ENCODE measurements at regions not wholly inside any gene's neighbourhood (a gene's known extent, or its start where the extent isn't known, plus 50 kb on each side); places are given as distances from the start of the nearest gene placed in this dataset.

DNA sequence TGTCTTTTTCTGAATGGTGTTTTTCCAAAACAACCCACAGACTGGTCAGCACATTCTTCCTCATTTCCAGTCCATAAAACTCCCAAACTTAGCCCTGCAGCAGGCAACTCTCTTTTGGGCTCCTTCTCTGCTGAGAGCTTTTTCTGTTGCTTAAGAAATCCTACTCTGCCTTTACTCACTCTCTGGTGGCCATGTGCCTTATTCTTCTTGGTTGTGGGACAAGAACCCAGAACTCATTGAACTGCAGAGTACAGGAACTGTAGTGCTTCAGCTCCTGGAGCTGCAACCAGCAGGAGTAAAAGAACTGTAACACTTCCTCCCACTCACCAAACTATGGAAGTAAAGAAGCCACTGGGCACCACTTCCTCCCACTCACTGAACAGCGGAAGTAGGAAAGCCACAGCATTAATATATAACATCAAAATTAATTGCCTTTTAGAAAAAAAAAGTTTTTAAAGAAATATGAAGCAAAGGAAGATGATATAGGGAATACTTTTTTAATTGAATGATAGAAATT lies 864.1 kb upstream of the PCDH10 start:
- no peak overlapping the region for H3K4me3 ChIP-seq
- H3K27ac ChIP-seq = no peak overlapping the region
- no peaks in the 10 kb centered on the region for H3K9me3 ChIP-seq
- TF ChIP-seq, protein P1, sequence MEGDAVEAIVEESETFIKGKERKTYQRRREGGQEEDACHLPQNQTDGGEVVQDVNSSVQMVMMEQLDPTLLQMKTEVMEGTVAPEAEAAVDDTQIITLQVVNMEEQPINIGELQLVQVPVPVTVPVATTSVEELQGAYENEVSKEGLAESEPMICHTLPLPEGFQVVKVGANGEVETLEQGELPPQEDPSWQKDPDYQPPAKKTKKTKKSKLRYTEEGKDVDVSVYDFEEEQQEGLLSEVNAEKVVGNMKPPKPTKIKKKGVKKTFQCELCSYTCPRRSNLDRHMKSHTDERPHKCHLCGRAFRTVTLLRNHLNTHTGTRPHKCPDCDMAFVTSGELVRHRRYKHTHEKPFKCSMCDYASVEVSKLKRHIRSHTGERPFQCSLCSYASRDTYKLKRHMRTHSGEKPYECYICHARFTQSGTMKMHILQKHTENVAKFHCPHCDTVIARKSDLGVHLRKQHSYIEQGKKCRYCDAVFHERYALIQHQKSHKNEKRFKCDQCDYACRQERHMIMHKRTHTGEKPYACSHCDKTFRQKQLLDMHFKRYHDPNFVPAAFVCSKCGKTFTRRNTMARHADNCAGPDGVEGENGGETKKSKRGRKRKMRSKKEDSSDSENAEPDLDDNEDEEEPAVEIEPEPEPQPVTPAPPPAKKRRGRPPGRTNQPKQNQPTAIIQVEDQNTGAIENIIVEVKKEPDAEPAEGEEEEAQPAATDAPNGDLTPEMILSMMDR (IDR thresholded peaks at IDR 0.05) = no peak
- no peak for TF ChIP-seq POLR2A (IDR thresholded peaks at IDR 0.05)
- no peak for TF ChIP-seq POLR2AphosphoS5 (IDR thresholded peaks at IDR 0.05)
- intact Hi-C loops (cut with DNase I; ENCODE audit: low total_unique reads) = no loop called here
- no peaks in the 10 kb centered on the region for H3K4me1 ChIP-seq
- H3K36me3 ChIP-seq = no peaks in the 10 kb centered on the region
- no peaks in the 10 kb centered on the region for H3K27me3 ChIP-seq
- DNase-seq (ENCODE audit: low spot score in 2 of 2) = no peak

GRCh38 chr4:132297346-132297745 lies 851.7 kb upstream of the PCDH10 start:
- no peaks in the 10 kb centered on the region for H3K36me3 ChIP-seq
- no peaks in the 10 kb centered on the region for H3K27me3 ChIP-seq
- H3K27ac ChIP-seq = no peak overlapping the region
- no peaks in the 10 kb centered on the region for H3K4me1 ChIP-seq
- no peaks in the 10 kb centered on the region for H3K9me3 ChIP-seq
- H3K4me3 ChIP-seq = no peak overlapping the region
- no peak for DNase-seq (ENCODE audit: low spot score in 2 of 2)
- intact Hi-C loops (cut with DNase I; ENCODE audit: low total_unique reads) = no loop called here
- TF ChIP-seq, protein P1 (IDR thresholded peaks at IDR 0.05) = no peak
- TF ChIP-seq POLR2A (IDR thresholded peaks at IDR 0.05) (no peak), POLR2AphosphoS5 (IDR thresholded peaks at IDR 0.05) (no peak)

DNA sequence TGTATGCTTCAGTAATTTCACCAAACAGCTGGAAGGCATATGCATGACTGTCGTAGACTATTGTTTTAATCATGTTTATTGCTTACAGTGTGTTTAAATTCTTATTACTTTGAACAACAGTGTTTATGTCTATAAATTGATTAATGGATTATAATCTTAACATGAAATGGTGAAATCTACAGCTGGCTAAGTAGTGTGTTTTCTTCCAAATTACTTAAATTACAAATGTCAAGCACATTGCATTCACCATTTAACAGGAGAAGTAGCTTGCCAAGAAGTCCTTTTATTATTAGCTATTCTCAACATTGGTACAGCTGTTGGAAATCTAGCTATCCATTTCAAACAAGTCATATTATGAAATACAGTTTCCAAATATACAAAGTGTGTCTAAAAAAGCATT lies 849.3 kb upstream of the PCDH10 start:
- H3K4me1 ChIP-seq = no peaks in the 10 kb centered on the region
- H3K27ac ChIP-seq = no peak overlapping the region
- H3K27me3 ChIP-seq = no peaks in the 10 kb centered on the region
- intact Hi-C loops (cut with DNase I; ENCODE audit: low total_unique reads) = no loop called here
- no peak for DNase-seq (ENCODE audit: low spot score in 2 of 2)
- TF ChIP-seq, protein P1 (IDR thresholded peaks at IDR 0.05) = no peak
- TF ChIP-seq POLR2A (IDR thresholded peaks at IDR 0.05) = no peak
- no peak for TF ChIP-seq POLR2AphosphoS5 (IDR thresholded peaks at IDR 0.05)
- H3K4me3 ChIP-seq = no peak overlapping the region
- no peaks in the 10 kb centered on the region for H3K9me3 ChIP-seq
- H3K36me3 ChIP-seq = no peaks in the 10 kb centered on the region

DNA sequence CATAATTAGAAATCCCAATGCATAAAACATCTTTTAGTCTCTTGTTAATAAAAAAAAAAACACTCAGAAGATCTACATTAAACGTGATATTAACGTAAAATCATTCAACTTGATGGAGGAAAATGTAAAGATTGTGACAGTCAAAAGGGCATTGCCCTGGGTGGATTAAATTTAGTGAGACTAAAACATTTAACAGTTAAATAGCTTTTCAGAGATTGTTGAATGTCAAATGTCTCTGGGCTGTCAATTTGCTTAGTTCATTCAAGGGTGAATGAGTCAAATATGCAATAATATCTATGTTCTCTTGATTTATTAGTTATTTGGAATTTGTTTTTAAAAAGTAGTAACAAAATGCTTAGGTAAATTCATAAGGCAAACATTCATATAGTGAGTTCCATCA lies 836.6 kb upstream of the PCDH10 start:
- H3K4me3 ChIP-seq = no peak overlapping the region
- intact Hi-C loops (cut with DNase I; ENCODE audit: low total_unique reads) = no loop called here
- TF ChIP-seq POLR2AphosphoS5 (IDR thresholded peaks at IDR 0.05) = no peak
- H3K27me3 ChIP-seq = no peaks in the 10 kb centered on the region
- H3K4me1 ChIP-seq = no peaks in the 10 kb centered on the region
- H3K9me3 ChIP-seq = no peaks in the 10 kb centered on the region
- H3K27ac ChIP-seq = no peak overlapping the region
- no peaks in the 10 kb centered on the region for H3K36me3 ChIP-seq
- no peak for DNase-seq (ENCODE audit: low spot score in 2 of 2)

GRCh38 chr4:132313852-132314251 lies 835.2 kb upstream of the PCDH10 start:
- Histone ChIP-seq H3K9me3 (no peaks in the 10 kb centered on the region), H3K27me3 (no peaks in the 10 kb centered on the region), H3K4me1 (no peaks in the 10 kb centered on the region), H3K4me3 (no peak overlapping the region), H3K36me3 (no peaks in the 10 kb centered on the region), H3K27ac (no peak overlapping the region)
- TF ChIP-seq POLR2A (IDR thresholded peaks at IDR 0.05) = no peak
- TF ChIP-seq, protein P1 (IDR thresholded peaks at IDR 0.05) = no peak
- TF ChIP-seq POLR2AphosphoS5 (IDR thresholded peaks at IDR 0.05) = no peak
- DNase-seq (ENCODE audit: low spot score in 2 of 2) = no peak
- intact Hi-C loops (cut with DNase I; ENCODE audit: low total_unique reads) = no loop called here

DNA sequence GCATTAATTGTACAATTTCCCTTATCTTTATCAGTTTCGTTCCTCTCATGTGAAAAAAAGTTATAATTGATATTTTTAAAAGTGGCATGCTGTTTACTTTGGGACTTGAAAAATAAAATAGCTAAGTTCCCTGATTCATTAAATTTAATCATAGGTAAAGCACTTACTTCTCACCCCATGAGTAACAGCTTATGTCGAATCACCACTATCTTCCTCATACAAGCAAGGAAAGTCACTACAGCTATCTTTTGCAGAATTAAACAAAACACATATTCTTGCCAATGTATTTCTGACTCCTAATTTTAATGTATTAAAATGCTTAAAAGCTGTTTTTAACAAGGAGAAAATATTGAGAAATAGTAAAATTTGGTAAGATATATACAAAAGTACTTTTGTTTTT lies 832.4 kb upstream of the PCDH10 start:
- H3K9me3 ChIP-seq = no peaks in the 10 kb centered on the region
- TF ChIP-seq POLR2AphosphoS5 (IDR thresholded peaks at IDR 0.05) (no peak), POLR2A (IDR thresholded peaks at IDR 0.05) (no peak)
- TF ChIP-seq, protein P1 (IDR thresholded peaks at IDR 0.05) = no peak
- no peak for DNase-seq (ENCODE audit: low spot score in 2 of 2)
- no peak overlapping the region for H3K27ac ChIP-seq
- no peaks in the 10 kb centered on the region for H3K4me1 ChIP-seq
- no peaks in the 10 kb centered on the region for H3K27me3 ChIP-seq
- intact Hi-C loops (cut with DNase I; ENCODE audit: low total_unique reads) = no loop called here
- H3K4me3 ChIP-seq = no peak overlapping the region
- no peaks in the 10 kb centered on the region for H3K36me3 ChIP-seq

All from breast epithelium (tissue), 4 donors.